Stimulated activated naive CD8-positive, alpha-beta T cell treated with anti-CD3 and anti-CD28 coated beads, Interleukin-15, amount 100 ng/mL, for 72 hours (primary cell): ENCODE measurements at regions not wholly inside any gene's neighbourhood (a gene's known extent, or its start where the extent isn't known, plus 50 kb on each side); places are given as distances from the start of the nearest gene placed in this dataset.

Experiments
- ATAC-seq: fragments of 150-1000 bp; cut with Tn5 transposase; 2 replicates; pipeline ENCODE4 v1.10.0; 2021; ENCODE audit warnings: mild to moderate bottlenecking, moderate library complexity
- DNase-seq, 2 donors: peaks; one replicate each; pipeline ENCODE4 v3.0.0; 2021 to 2022
- H3K27ac Mint-ChIP-seq, 2 donors: one replicate each; pipeline ENCODE4 v1.8.0; 2022; ENCODE audit warnings: mild to moderate bottlenecking in 2 of 2, mixed read lengths in 2 of 2, moderate library complexity in 2 of 2
- H3K27me3 Mint-ChIP-seq: one replicate; pipeline ENCODE4 v1.8.0; 2022; ENCODE audit warnings: mixed read lengths
- H3K4me1 Mint-ChIP-seq: one replicate; pipeline ENCODE4 v1.8.0; 2022; ENCODE audit warnings: mild to moderate bottlenecking, mixed read lengths
- H3K4me3 Mint-ChIP-seq, 2 donors: one replicate each; pipeline ENCODE4 v1.8.0; 2022; ENCODE audit warnings: mild to moderate bottlenecking in 2 of 2, mixed read lengths in 2 of 2, moderate library complexity in 1 of 2
- H3K9me3 Mint-ChIP-seq, 2 donors: one replicate each; pipeline ENCODE4 v1.8.0; 2022; ENCODE audit warnings: mixed read lengths in 2 of 2

DNA sequence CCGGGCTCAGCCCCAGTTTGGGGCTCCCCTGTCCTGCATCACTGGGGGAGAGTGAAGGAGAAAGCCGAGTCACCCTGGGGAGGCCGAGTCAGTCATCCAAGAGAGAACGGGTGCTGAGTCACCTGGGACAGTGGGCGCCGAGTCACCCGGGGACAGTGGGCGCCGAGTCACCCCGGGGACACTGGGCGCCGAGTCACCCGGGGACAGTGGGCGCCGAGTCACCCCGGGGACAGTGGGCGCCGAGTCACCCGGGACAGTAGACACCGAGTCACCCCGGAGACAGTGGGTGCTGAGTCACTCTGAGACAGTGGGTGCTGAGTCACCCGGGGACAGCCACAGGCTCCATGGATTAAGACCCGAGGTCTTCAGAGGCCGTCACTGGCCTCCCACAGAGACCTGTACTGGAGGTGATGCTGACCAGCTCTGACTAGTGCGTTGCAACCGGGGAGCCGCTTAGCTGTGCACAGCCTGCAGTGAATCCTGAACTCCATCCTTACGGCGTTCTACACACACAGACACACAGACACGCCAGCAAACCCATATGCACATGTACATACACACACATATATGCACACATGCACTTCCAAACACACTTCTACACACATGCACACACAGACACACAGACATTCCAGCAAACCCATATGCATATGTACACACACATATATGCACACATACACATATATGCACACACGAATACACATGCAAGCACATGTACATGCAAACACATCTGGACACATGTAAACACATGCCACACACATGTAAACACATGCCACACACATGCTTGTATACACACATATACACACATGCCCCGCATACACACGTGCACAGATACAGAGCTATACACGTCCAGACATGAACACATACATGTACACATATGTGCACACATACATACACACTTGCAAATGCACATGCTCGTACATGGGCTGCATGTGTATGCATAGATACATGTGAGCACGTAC, 64.9 kb upstream of the GALNT9 start:
- peaks cover 5 to 8% of the 10 kb centered on the region in 2 donors for H3K9me3 Mint-ChIP-seq
- no peak overlapping the region for H3K27ac Mint-ChIP-seq
- no peak overlapping the region for H3K4me3 Mint-ChIP-seq
- no peaks in the 10 kb centered on the region for H3K4me1 Mint-ChIP-seq
- ATAC-seq: peak; percentile 39
- H3K27me3 Mint-ChIP-seq: peaks cover 52% of the 10 kb centered on the region
- DNase-seq: peak in 1 of 2 donors; percentile 8

DNA sequence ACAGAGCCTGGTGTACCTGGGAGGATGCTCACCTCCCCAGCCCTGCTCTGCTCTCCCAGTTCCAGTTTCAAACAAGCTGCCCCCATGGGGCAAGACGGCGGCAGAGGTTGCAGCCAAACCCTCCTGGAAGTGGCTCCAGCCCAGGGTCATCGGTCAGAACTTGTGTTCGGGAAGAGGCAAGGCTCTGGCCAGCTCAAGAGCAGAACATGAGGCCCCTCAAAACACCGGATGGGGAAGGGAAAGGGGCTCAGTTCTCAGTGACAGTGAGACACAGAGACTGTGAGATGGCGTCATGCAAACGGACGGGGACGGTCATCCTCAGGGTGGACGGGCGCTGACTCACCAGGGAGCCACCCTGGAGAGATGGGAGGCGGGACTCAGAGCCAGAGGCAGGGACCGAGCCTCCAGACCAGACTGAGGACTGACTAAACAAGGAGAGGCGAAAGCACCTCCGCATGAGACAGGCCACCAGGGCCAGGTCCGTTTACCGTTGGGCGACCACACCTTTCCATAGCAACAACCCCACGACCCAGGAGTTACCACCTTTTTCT, 63.9 kb upstream of the GALNT9 start:
- DNase-seq (peak in 1 of 2 donors; percentile 4), ATAC-seq (no peak)
- Mint-ChIP-seq H3K27ac (no peak overlapping the region), H3K4me3 (no peak overlapping the region), H3K9me3 (peaks cover 5 to 8% of the 10 kb centered on the region in 2 donors), H3K27me3 (peaks cover 52% of the 10 kb centered on the region), H3K4me1 (no peaks in the 10 kb centered on the region)

DNA sequence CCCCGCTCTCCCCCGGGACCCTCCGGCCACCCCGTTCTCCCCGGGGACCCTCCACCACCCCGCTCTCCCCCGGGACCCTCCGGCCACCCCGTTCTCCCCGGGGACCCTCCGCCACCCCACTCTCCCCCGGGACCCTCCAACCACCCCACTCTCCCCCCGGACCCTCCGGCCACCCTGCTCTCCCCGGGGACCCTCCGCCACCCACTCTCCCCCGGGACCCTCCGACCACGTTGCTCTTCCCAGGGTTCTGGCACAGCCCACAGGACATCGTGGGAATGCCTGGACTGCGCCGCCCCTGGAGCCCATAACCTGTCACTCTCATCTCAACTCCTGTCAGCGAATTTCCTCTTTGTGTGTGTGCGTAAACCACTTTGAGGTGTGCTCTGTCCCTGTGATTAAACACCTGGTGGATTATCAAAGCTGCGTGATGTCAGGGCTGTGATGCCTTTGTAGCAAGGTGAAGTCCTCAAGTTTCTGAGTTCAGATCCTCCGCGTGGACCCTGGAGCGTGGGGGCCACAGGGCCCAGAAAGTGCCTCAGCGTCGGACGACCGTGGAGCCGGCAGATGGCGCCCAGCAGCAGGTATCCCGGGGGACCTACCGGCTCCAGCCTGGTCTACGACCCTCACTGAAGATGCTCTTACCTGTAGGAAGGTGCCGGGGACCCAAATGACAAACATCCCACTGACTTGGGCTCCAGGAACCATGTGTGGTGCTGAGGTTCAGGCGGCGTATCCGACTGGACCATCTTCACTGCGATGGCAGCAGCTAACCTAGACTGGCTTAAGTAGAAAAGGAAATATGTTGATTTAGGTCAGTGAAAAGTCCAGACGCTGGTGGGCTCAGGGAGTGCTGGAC, 63.2 kb upstream of the GALNT9 start:
- H3K27ac Mint-ChIP-seq: no peak overlapping the region
- peaks cover 52% of the 10 kb centered on the region for H3K27me3 Mint-ChIP-seq
- no peak overlapping the region for H3K4me3 Mint-ChIP-seq
- no peaks in the 10 kb centered on the region for H3K4me1 Mint-ChIP-seq
- DNase-seq (no peak), ATAC-seq (peak; percentile 60)
- H3K9me3 Mint-ChIP-seq: peaks cover 5 to 8% of the 10 kb centered on the region in 2 donors

DNA sequence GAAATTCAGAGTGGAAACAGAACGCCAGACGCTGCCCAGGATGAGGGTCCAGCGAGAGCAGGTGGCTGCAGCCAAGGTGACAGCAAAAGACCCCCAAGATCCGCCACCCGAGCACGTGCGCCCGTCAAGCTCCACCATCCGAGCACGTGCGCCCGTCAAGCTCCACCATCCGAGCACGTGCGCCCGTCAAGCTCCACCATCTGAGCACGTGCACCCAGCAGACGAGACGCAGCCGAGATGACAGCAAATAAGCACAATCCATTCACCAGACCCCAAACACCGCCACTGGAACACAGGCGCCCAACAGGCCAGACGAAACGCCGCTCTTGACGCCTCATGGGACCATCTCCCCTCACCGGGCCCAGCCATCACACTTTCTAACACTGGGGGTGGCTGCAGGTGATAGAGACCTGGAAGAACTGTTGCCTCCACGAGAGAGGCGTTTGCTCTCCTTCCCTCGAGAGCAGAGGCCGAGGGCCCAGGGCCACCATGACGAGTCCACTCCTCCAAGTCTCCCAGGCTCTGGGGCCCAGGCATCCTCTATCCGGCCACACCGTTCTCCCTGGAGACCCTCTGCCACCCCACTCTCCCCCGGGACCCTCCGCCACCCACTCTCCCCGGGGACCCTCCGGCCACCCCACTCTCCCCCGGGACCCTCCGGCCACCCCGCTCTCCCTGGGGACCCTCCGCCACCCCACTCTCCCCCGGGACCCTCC, 62.1 kb upstream of the GALNT9 start:
- ATAC-seq: peak; percentile 43
- Mint-ChIP-seq H3K4me3 (no peak overlapping the region), H3K27ac (peak overlapping the region in 1 of 2 donors; percentile 12), H3K27me3 (peaks cover 52% of the 10 kb centered on the region), H3K9me3 (peaks cover 5 to 8% of the 10 kb centered on the region in 2 donors), H3K4me1 (no peaks in the 10 kb centered on the region)
- DNase-seq: no peak

DNA sequence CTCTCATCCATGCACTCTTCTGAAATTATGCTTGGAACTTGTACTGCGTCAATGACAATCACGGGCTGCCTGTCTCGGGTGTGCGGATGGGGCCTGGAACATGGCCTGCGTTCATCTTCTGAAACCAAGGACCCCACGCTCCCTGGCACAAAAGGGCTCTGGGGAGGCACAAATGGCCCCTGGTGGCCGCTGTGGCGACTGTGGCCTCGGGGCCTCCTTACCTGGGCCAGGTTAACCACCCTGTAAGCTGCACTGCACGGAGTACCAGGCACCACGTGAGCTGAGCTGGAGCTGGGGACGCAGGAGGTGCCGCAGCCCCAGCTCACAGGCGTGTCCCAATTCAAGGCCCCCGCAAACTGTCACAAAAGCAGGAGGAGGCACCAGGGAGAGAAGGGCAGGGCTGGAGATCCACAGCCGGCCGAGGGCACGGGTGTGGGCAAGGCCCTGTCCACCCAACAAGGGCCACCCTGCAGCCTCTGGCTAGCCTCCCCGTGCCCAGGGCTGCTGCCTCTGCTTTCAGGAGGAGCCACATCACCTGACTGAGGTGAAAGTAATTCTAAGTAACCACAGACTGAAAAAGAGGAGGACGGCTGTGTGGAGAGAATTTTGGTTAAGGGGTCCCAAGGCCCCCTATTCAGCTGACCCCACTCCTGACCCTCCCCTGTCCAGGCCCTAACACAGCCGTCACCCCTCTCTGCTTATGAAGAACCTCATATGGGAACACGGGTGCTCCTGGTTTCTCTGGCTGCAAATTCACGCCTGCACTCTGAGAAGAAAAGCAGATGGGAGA, 61.1 kb upstream of the GALNT9 start:
- H3K27me3 Mint-ChIP-seq: peaks cover 52% of the 10 kb centered on the region
- no peak for DNase-seq
- no peak overlapping the region for H3K4me3 Mint-ChIP-seq
- H3K27ac Mint-ChIP-seq: no peak overlapping the region
- peaks cover 5 to 8% of the 10 kb centered on the region in 2 donors for H3K9me3 Mint-ChIP-seq
- H3K4me1 Mint-ChIP-seq: no peaks in the 10 kb centered on the region
- ATAC-seq: no peak

DNA sequence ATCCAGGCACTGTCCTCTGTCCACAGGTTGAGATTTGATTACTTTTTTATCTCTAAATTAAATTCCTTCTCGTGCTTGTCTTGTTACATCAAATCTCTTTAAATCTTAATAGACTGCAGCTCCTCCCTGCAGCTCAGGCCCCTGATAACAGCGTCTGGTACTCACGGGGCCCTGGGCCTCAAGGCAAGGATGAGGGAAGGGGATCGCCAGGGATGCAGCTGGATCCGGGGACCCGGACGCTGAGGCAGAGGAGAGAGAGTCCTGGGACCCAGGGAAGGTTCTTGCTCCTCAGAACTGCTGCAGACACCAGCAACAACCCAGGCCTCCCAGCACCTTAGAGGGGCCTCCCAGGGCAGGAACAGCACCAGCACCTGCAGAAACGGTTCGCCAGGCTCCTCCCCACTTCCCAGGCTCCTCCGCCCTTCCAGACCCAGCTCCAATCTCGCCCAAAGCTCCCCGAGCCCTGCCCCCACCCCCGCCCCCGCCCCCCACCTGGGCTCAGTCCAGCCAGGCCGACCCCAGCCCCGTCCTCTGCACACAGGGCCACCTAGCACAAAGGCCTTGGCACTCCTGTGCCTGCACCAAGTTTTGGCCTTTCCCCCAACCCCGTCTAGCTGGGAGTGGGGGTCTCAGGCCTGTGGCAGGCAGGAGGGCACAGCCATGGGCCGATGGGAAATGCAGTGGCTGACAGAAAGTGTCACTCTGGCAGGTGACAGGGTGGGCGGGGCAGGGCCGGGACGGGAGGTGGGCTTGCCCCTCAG, 60.3 kb upstream of the GALNT9 start:
- H3K27me3 Mint-ChIP-seq: peaks cover 52% of the 10 kb centered on the region
- DNase-seq (peak in 1 of 2 donors; percentile 5), ATAC-seq (no peak)
- H3K9me3 Mint-ChIP-seq: peaks cover 5 to 7% of the 10 kb centered on the region in 2 donors
- no peaks in the 10 kb centered on the region for H3K4me1 Mint-ChIP-seq
- H3K4me3 Mint-ChIP-seq: no peak overlapping the region
- H3K27ac Mint-ChIP-seq: no peak overlapping the region

DNA sequence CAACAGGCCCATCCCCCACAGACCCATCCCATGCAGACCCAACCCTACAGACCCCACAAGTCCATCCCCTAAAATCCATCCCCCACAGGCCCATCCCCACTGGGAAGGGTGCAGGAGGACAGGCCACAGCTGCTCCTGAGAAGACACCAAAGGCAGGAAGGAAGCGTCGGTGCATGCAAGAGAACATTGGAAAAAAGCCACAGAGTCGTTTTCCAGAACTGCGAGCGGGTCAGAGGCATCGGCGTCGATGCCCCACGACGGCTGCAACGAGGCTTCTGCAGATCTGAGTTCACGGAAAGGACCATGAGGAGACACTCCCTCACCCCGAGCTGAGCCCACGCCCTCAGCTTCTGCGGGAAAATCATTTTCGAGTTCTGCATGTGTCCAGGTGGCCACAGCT, 59.6 kb upstream of the GALNT9 start:
- H3K27me3 Mint-ChIP-seq: peaks cover 52% of the 10 kb centered on the region
- DNase-seq (peak in 1 of 2 donors; percentile 4), ATAC-seq (no peak)
- peaks cover 0 to under 1% of the 10 kb centered on the region in 2 donors for H3K9me3 Mint-ChIP-seq
- no peaks in the 10 kb centered on the region for H3K4me1 Mint-ChIP-seq
- H3K4me3 Mint-ChIP-seq: no peak overlapping the region
- no peak overlapping the region for H3K27ac Mint-ChIP-seq

DNA sequence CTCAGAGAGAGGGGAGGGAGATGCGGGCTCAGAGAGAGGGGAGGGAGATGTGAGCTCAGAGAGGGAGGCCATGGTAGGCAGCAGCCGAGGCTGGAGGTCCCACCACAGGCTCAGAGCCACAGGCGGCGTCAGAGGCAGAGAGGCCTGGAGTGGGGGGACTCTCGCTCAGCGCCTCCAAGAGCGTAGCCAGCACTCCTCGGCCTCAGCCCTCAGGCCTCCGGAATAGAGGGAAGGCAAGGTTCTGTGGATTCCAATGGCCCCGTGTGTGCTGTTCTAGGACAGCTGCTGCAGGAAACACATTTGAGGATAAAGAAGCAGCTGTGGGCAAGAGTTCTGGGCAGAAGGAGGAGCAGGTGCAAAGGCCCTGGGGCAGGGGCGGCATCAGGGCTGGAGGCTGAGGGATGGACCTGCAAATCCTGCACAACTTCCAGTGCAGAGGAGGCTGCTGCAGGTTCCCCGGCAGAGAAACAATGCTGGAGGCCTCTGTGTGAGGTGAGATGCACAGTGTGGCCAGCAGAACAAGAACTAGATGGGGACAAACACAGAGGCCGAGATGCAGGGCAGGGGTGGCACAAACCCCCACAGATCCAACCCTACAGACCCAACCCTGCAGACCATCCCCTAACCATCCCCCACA, 59.1 kb upstream of the GALNT9 start:
- Mint-ChIP-seq H3K27me3 (peaks cover 52% of the 10 kb centered on the region), H3K9me3 (no peaks in the 10 kb centered on the region), H3K4me3 (no peak overlapping the region), H3K4me1 (no peaks in the 10 kb centered on the region), H3K27ac (peak overlapping the region in 1 of 2 donors; percentile 19)
- DNase-seq: peak in 1 of 2 donors; percentile 4
- ATAC-seq: no peak

DNA sequence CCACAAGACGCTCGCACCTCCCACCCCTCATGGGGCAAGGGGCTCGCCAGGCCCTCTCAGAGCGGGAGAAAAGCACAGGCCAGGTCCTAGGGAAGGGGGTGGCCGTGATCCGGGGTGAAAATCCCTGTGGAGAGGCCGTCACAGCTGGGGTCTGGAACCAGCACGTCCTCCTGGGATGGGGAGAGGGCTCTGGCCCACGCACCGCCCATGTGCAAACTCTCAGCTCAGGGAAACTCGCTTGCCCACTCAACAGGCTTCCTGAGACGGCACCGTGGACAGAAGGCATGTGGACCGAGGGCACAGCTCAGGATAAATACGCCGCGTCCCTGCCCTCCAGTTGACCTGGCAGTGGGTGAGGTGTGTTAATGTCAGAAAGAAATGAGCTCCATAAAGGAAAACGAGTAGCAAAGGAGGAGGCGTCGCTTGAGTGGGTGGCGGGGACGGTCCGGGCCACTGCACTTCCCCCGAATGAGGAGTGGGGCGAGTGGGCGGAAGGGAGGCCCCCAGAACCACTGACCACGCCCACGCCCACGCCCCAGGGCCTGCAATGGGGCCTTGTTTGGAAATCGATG, 57.6 kb upstream of the GALNT9 start:
- Mint-ChIP-seq H3K9me3 (no peaks in the 10 kb centered on the region), H3K4me3 (no peak overlapping the region), H3K4me1 (no peaks in the 10 kb centered on the region), H3K27me3 (peaks cover 41% of the 10 kb centered on the region), H3K27ac (no peak overlapping the region)
- DNase-seq (no peak), ATAC-seq (no peak)

DNA sequence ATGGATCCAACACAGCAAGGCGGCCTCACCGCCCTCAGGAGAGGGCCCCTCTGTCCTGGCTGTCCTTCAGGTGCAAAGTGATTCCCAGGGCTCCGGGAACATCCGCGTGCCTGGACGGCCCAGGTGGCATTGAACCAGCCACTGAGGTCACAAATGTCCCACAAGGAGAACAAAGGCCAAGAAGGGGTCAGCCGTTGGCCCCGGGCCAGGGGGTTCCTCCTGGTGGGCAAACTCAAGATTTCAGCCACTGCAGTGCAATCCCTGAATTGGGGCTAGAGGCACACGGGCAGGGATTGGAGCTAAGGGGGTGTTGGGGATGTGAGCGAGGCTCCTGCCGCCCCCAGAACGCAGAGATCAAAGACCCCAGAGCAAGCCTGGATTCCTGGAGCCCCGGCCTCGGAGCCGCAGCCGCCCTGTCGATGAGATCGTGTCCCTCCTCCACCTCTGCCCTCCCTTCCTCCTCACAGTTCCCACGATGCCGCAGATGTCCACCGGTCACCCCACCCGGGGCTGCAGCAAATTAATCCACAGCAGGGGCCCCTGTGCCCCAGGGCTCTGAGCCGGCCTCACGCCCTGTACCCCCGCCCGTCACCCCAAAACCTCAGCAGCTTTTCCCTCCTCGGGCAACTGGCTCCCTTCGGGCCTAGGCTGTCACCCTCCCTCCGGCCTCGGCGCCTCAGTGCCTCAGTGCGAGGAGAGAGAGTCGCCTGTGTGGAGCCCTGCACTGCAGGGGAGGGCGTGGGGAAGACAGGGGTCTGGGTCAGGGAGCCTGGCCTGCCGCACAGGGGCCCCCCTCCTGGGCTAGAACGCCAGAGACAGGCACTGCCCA, 56.7 kb upstream of the GALNT9 start:
- Mint-ChIP-seq H3K4me3 (no peak overlapping the region), H3K4me1 (no peaks in the 10 kb centered on the region), H3K9me3 (no peaks in the 10 kb centered on the region), H3K27me3 (peaks cover 41% of the 10 kb centered on the region), H3K27ac (no peak overlapping the region)
- DNase-seq (no peak), ATAC-seq (no peak)

DNA sequence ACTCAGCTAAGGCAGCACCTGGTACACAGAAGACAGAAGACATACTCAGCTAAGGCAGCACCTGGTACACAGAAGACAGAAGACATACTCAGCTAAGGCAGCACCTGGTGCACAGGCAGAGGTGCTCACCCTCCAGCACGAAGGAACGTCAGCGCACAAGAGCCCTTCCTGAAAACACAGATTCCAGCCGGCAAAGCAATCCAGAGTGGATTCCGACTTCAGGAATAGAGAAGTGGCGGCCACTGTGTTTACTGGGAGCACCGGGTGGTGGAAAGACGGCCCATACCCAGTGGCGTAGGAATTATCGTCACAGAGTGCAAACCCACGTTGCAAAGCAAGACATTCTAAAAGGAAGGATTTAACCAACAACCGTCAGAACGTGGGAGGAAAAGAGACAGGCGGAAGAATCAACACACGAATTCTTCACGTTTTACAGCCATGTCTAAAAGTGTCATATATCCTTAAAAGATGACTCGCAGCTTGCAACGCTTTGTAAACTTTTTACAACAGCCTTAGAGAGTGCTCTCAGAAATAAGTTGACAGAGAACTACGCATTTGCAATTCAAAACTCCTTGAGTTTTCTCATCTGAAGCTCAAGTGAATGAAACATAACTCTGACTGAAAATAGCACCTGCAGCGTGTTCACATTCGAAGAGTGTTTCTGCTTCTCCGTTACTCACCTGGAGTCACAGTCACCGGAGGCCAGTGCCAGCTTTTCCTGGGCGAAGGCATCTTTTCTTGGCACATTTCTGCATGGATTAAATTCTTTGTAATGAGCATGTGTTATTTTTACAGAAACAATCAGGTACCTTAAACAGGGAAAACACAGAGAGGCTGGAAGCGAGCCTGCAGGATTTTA, 55.8 kb upstream of the GALNT9 start:
- H3K4me1 Mint-ChIP-seq: no peaks in the 10 kb centered on the region
- ATAC-seq (no peak), DNase-seq (no peak)
- no peak overlapping the region for H3K4me3 Mint-ChIP-seq
- H3K27me3 Mint-ChIP-seq: peaks cover 41% of the 10 kb centered on the region
- H3K9me3 Mint-ChIP-seq: no peaks in the 10 kb centered on the region
- no peak overlapping the region for H3K27ac Mint-ChIP-seq

DNA sequence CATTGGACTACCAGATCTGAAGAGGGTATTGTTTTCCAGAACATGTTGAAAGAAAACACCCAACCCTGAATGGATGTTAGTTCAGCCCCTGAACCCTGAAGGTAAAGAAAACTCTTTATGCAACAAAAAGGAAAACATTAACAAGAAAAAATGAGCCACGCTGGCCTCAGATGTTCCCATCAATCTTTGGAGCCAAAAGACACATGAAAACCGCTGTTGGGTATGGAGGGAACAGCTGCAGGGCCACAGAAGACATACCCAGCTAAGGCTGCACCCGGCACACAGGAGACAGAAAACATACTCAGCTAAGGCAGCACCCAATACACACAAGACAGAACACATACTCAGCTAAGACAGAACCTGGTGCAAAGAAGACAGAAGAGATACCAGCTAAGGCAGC, 51.3 kb upstream of the GALNT9 start:
- Mint-ChIP-seq H3K27me3 (peaks cover 21% of the 10 kb centered on the region), H3K4me3 (no peak overlapping the region), H3K27ac (no peak overlapping the region), H3K4me1 (no peaks in the 10 kb centered on the region), H3K9me3 (no peaks in the 10 kb centered on the region)
- ATAC-seq: no peak
- no peak for DNase-seq
